ENCODE measurements at regions not wholly inside any gene's neighbourhood (a gene's known extent, or its start where the extent isn't known, plus 50 kb on each side); places are given as distances from the start of the nearest gene placed in this dataset.

- TF ChIP-seq CTCF (IDR thresholded peaks at IDR 0.05) (no peak), SMC3 (IDR thresholded peaks at IDR 0.05) (no peak), POLR2A (IDR thresholded peaks at IDR 0.05; ENCODE audit: low read length) (no peak), REST (IDR thresholded peaks at IDR 0.05) (no peak), RAD21 (conservative IDR thresholded peaks at IDR 0.05 in 1 of 2, IDR thresholded peaks at IDR 0.05 in 1 of 2) (no peak), NR3C1 (IDR thresholded peaks at IDR 0.05) (no peak), SREBF2 (IDR thresholded peaks at IDR 0.05) (no peak), JUNB (IDR thresholded peaks at IDR 0.05) (no peak)
Observed at GRCh38 chr12:4168036-4168435, 105.5 kb upstream of the CCND2 start.
